ENCODE measurements at regions not wholly inside any gene's neighbourhood (a gene's known extent, or its start where the extent isn't known, plus 50 kb on each side); places are given as distances from the start of the nearest gene placed in this dataset.

GRCh38 chr11:116687458-116688201, 85.2 kb downstream of the BUD13 start:
- Histone ChIP-seq H3K4me1 (ENCODE audit: control insufficient read depth, insufficient read depth, low read length) (no peaks in the 10 kb centered on the region), H3K9me3 (ENCODE audit: control insufficient read depth, insufficient read depth, low read depth, low read length) (no peaks in the 10 kb centered on the region), H3K27me3 (ENCODE audit: control insufficient read depth, insufficient read depth, low read length) (peaks cover 8% of the 10 kb centered on the region; the same call in 1 of the 2 replicates), H3K27ac (ENCODE audit: low read length) (no peak overlapping the region), H3K4me3 (ENCODE audit: low read depth in 2 of 2, low read length in 2 of 2) (no peak overlapping the region), H3K36me3 (ENCODE audit: control insufficient read depth, insufficient read depth, low read length) (no peaks in the 10 kb centered on the region)
- ATAC-seq (no peak), DNase-seq (ENCODE audit: low read depth, low spot score) (no peak)
- POLR2A ChIA-PET: no interaction called here
- in situ Hi-C loops (cut with HindIII; ENCODE audit: low pct_unique_long_range_greater_than_20kb, low sequenced_read_pairs) (no loop called here), intact Hi-C loops (cut with micrococcal nuclease; ENCODE audit: unreplicated experiment) (no loop called here)
- BruUV-seq (replicated peaks): no TSS peak
- CTCF ChIA-PET: no interaction called here
- TF ChIP-seq, protein P1, sequence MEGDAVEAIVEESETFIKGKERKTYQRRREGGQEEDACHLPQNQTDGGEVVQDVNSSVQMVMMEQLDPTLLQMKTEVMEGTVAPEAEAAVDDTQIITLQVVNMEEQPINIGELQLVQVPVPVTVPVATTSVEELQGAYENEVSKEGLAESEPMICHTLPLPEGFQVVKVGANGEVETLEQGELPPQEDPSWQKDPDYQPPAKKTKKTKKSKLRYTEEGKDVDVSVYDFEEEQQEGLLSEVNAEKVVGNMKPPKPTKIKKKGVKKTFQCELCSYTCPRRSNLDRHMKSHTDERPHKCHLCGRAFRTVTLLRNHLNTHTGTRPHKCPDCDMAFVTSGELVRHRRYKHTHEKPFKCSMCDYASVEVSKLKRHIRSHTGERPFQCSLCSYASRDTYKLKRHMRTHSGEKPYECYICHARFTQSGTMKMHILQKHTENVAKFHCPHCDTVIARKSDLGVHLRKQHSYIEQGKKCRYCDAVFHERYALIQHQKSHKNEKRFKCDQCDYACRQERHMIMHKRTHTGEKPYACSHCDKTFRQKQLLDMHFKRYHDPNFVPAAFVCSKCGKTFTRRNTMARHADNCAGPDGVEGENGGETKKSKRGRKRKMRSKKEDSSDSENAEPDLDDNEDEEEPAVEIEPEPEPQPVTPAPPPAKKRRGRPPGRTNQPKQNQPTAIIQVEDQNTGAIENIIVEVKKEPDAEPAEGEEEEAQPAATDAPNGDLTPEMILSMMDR (IDR thresholded peaks at IDR 0.05): no peak
- TF ChIP-seq SIN3A (IDR thresholded peaks at IDR 0.05; ENCODE audit: borderline replicate concordance, insufficient read depth, low read depth, low read length) (no peak), POLR2AphosphoS5 (IDR thresholded peaks at IDR 0.05; ENCODE audit: low read depth, low read length) (no peak), TCF7L2 (IDR thresholded peaks at IDR 0.05; ENCODE audit: low read depth, low read length) (no peak)

DNA sequence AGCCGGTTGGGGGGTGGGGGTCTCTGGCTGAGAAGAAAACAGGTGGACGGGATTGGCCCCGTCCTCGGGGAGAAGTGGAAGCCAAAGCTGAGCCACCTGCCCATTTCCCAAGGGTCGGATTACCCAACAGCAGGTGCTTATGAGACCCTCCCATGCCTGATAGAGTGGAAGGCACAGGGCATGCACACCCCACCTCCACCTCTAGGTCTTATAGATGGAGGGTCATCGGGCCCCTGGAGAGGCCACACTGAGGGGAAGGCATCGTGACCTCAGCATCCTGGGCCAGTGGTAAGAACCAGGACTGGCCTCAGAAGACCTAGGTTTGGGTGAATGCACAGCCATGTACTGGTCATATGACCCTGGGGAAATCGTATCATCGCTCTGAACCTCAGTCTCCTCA, 85.9 kb downstream of the BUD13 start:
- no peak for ATAC-seq
- in situ Hi-C loops (cut with HindIII; ENCODE audit: low pct_unique_long_range_greater_than_20kb, low sequenced_read_pairs) (no loop called here), intact Hi-C loops (cut with micrococcal nuclease; ENCODE audit: unreplicated experiment) (no loop called here)
- no peak for TF ChIP-seq POLR2AphosphoS5 (IDR thresholded peaks at IDR 0.05; ENCODE audit: low read depth, low read length)
- BruUV-seq (replicated peaks): no TSS peak
- CTCF ChIA-PET: no interaction called here
- no peak for DNase-seq (ENCODE audit: low read depth, low spot score)
- Histone ChIP-seq H3K27me3 (ENCODE audit: control insufficient read depth, insufficient read depth, low read length) (peaks cover 11% of the 10 kb centered on the region; the same call in 1 of the 2 replicates), H3K4me3 (ENCODE audit: low read depth in 2 of 2, low read length in 2 of 2) (no peak overlapping the region), H3K36me3 (ENCODE audit: control insufficient read depth, insufficient read depth, low read length) (no peaks in the 10 kb centered on the region), H3K27ac (ENCODE audit: low read length) (no peak overlapping the region), H3K9me3 (ENCODE audit: control insufficient read depth, insufficient read depth, low read depth, low read length) (no peaks in the 10 kb centered on the region), H3K4me1 (ENCODE audit: control insufficient read depth, insufficient read depth, low read length) (no peaks in the 10 kb centered on the region)
- POLR2A ChIA-PET: no interaction called here

DNA sequence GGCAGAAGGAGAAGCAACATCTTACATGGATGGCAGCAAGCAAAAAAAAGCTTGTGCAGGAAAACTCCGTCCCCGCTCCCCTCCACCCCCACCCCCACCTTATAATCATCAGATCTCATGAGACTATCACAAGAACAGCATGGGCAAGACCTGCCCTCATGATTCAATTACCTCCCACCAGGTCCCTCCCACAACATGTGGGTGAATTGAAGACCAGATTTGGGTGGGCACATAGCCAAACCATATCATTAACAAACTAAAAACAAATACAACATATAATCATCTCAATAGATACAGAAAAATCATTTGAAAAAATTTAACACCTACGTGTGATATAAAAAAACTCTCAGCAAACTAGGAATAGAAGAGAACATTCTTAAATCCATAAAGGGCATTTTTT, 88.8 kb downstream of the BUD13 start:
- Histone ChIP-seq H3K27ac (ENCODE audit: low read length) (no peak overlapping the region), H3K4me1 (ENCODE audit: control insufficient read depth, insufficient read depth, low read length) (no peaks in the 10 kb centered on the region), H3K4me3 (ENCODE audit: low read depth in 2 of 2, low read length in 2 of 2) (no peak overlapping the region), H3K9me3 (ENCODE audit: control insufficient read depth, insufficient read depth, low read depth, low read length) (no peaks in the 10 kb centered on the region), H3K27me3 (ENCODE audit: control insufficient read depth, insufficient read depth, low read length) (peaks cover 15% of the 10 kb centered on the region; the same call in 1 of the 2 replicates), H3K36me3 (ENCODE audit: control insufficient read depth, insufficient read depth, low read length) (no peaks in the 10 kb centered on the region)
- TF ChIP-seq REST (IDR thresholded peaks at IDR 0.05; ENCODE audit: insufficient read depth in 1 of 2, low read depth in 2 of 2, low read length in 1 of 2) (no peak), TCF7L2 (IDR thresholded peaks at IDR 0.05; ENCODE audit: low read depth, low read length) (no peak), POLR2AphosphoS5 (IDR thresholded peaks at IDR 0.05; ENCODE audit: low read depth, low read length) (no peak), SIN3A (IDR thresholded peaks at IDR 0.05; ENCODE audit: borderline replicate concordance, insufficient read depth, low read depth, low read length) (no peak)
- TF ChIP-seq, protein P1 (IDR thresholded peaks at IDR 0.05): no peak
- DNase-seq (ENCODE audit: low read depth, low spot score) (no peak), ATAC-seq (no peak)
- CTCF ChIA-PET: no interaction called here
- in situ Hi-C loops (cut with HindIII; ENCODE audit: low pct_unique_long_range_greater_than_20kb, low sequenced_read_pairs): no loop called here
- intact Hi-C loops (cut with micrococcal nuclease; ENCODE audit: unreplicated experiment): no loop called here
- BruUV-seq (replicated peaks): no TSS peak
- POLR2A ChIA-PET: no interaction called here
